ENCODE measurements at regions not wholly inside any gene's neighbourhood (a gene's known extent, or its start where the extent isn't known, plus 50 kb on each side); places are given as distances from the start of the nearest gene placed in this dataset.

- Mint-ChIP-seq H3K36me3 (no peaks in the 10 kb centered on the region), H3K27me3 (peaks cover 2% of the 10 kb centered on the region), H3K9me3 (no peaks in the 10 kb centered on the region), H3K27ac (no peak overlapping the region), H3K4me1 (no peaks in the 10 kb centered on the region), H3K4me3 (no peak overlapping the region)
- DNase-seq (no peak), ATAC-seq (ENCODE audit: low read depth) (no peak)
- POLR2A ChIA-PET, result no interaction called here
Observed at GRCh38 chr3:118766306-118766669, 268.4 kb downstream of the IGSF11 start.

GRCh38 chr3:118772036-118772435 is 262.6 kb downstream of the IGSF11 start:
- Mint-ChIP-seq H3K36me3 (no peaks in the 10 kb centered on the region), H3K4me1 (no peaks in the 10 kb centered on the region), H3K4me3 (no peak overlapping the region), H3K27ac (no peak overlapping the region), H3K27me3 (no peaks in the 10 kb centered on the region), H3K9me3 (no peaks in the 10 kb centered on the region)
- POLR2A ChIA-PET, result no interaction called here
- DNase-seq (no peak), ATAC-seq (ENCODE audit: low read depth) (no peak)

GRCh38 chr3:118772547-118773011 is 262.1 kb downstream of the IGSF11 start:
- ATAC-seq (ENCODE audit: low read depth) (no peak), DNase-seq (no peak)
- H3K36me3 Mint-ChIP-seq, result no peaks in the 10 kb centered on the region
- POLR2A ChIA-PET, result no interaction called here
- H3K4me3 Mint-ChIP-seq, result no peak overlapping the region
- H3K4me1 Mint-ChIP-seq, result no peaks in the 10 kb centered on the region
- no peak overlapping the region for H3K27ac Mint-ChIP-seq
- H3K9me3 Mint-ChIP-seq, result no peaks in the 10 kb centered on the region
- no peaks in the 10 kb centered on the region for H3K27me3 Mint-ChIP-seq

- ATAC-seq (ENCODE audit: low read depth), result no peak
- POLR2A ChIA-PET, result no interaction called here
Observed at GRCh38 chr3:118775021-118775420, 259.6 kb downstream of the IGSF11 start.

GRCh38 chr3:118778201-118778600 is 256.4 kb downstream of the IGSF11 start:
- DNase-seq (no peak), ATAC-seq (ENCODE audit: low read depth) (no peak)
- Mint-ChIP-seq H3K4me1 (no peaks in the 10 kb centered on the region), H3K36me3 (no peaks in the 10 kb centered on the region), H3K9me3 (no peaks in the 10 kb centered on the region), H3K27ac (no peak overlapping the region), H3K27me3 (peaks cover 7% of the 10 kb centered on the region), H3K4me3 (no peak overlapping the region)
- POLR2A ChIA-PET, result no interaction called here

More at GRCh38 chr3:118775021-118775420, 259.6 kb downstream of the IGSF11 start:
- Mint-ChIP-seq H3K36me3 (no peaks in the 10 kb centered on the region), H3K27ac (no peak overlapping the region), H3K4me1 (no peaks in the 10 kb centered on the region), H3K9me3 (no peaks in the 10 kb centered on the region), H3K27me3 (no peaks in the 10 kb centered on the region), H3K4me3 (no peak overlapping the region)
- DNase-seq, result no peak

- H3K9me3 Mint-ChIP-seq, result no peaks in the 10 kb centered on the region
- no peak overlapping the region for H3K27ac Mint-ChIP-seq
- no peaks in the 10 kb centered on the region for H3K36me3 Mint-ChIP-seq
- POLR2A ChIA-PET, result no interaction called here
- DNase-seq, result no peak
- ATAC-seq (ENCODE audit: low read depth), result no peak
- H3K27me3 Mint-ChIP-seq, result peaks cover 11% of the 10 kb centered on the region
- no peak overlapping the region for H3K4me3 Mint-ChIP-seq
- H3K4me1 Mint-ChIP-seq, result no peaks in the 10 kb centered on the region
Observed at GRCh38 chr3:118781232-118781631, 253.4 kb downstream of the IGSF11 start.

- DNase-seq (no peak), ATAC-seq (ENCODE audit: low read depth) (no peak)
- Mint-ChIP-seq H3K27ac (no peak overlapping the region), H3K4me1 (no peaks in the 10 kb centered on the region), H3K9me3 (no peaks in the 10 kb centered on the region), H3K4me3 (no peak overlapping the region), H3K36me3 (no peaks in the 10 kb centered on the region), H3K27me3 (peaks cover 11% of the 10 kb centered on the region)
- POLR2A ChIA-PET, result no interaction called here
Observed at GRCh38 chr3:118781839-118782238, 252.8 kb downstream of the IGSF11 start.

GRCh38 chr3:118782755-118783202 is 251.9 kb downstream of the IGSF11 start:
- DNase-seq (no peak), ATAC-seq (ENCODE audit: low read depth) (no peak)
- H3K4me1 Mint-ChIP-seq, result no peaks in the 10 kb centered on the region
- POLR2A ChIA-PET, result no interaction called here
- no peak overlapping the region for H3K27ac Mint-ChIP-seq
- H3K27me3 Mint-ChIP-seq, result peaks cover 14% of the 10 kb centered on the region
- H3K4me3 Mint-ChIP-seq, result no peak overlapping the region
- no peaks in the 10 kb centered on the region for H3K9me3 Mint-ChIP-seq
- H3K36me3 Mint-ChIP-seq, result no peaks in the 10 kb centered on the region

GRCh38 chr3:118785415-118785814 is 249.2 kb downstream of the IGSF11 start:
- H3K4me3 Mint-ChIP-seq, result no peak overlapping the region
- no peaks in the 10 kb centered on the region for H3K9me3 Mint-ChIP-seq
- POLR2A ChIA-PET, result no interaction called here
- DNase-seq, result no peak
- no peaks in the 10 kb centered on the region for H3K36me3 Mint-ChIP-seq
- H3K27ac Mint-ChIP-seq, result no peak overlapping the region
- no peaks in the 10 kb centered on the region for H3K4me1 Mint-ChIP-seq
- ATAC-seq (ENCODE audit: low read depth), result no peak
- H3K27me3 Mint-ChIP-seq, result peaks cover 16% of the 10 kb centered on the region

- Mint-ChIP-seq H3K4me3 (no peak overlapping the region), H3K9me3 (no peaks in the 10 kb centered on the region), H3K27ac (no peak overlapping the region), H3K36me3 (no peaks in the 10 kb centered on the region), H3K27me3 (peaks cover 9% of the 10 kb centered on the region), H3K4me1 (no peaks in the 10 kb centered on the region)
- ATAC-seq (ENCODE audit: low read depth) (no peak), DNase-seq (no peak)
- POLR2A ChIA-PET, result no interaction called here
Observed at GRCh38 chr3:118791246-118791645, 243.4 kb downstream of the IGSF11 start.

GRCh38 chr3:118792191-118792590 is 242.5 kb downstream of the IGSF11 start:
- H3K9me3 Mint-ChIP-seq, result no peaks in the 10 kb centered on the region
- no peak overlapping the region for H3K4me3 Mint-ChIP-seq

GRCh38 chr3:118793176-118793575 is 241.5 kb downstream of the IGSF11 start:
- Mint-ChIP-seq H3K27ac (no peak overlapping the region), H3K4me1 (no peaks in the 10 kb centered on the region), H3K9me3 (no peaks in the 10 kb centered on the region), H3K4me3 (no peak overlapping the region), H3K36me3 (no peaks in the 10 kb centered on the region), H3K27me3 (peaks cover 6% of the 10 kb centered on the region)
- ATAC-seq (ENCODE audit: low read depth) (no peak), DNase-seq (no peak)
- POLR2A ChIA-PET, result no interaction called here

More at GRCh38 chr3:118792191-118792590, 242.5 kb downstream of the IGSF11 start:
- Mint-ChIP-seq H3K27me3 (peaks cover 9% of the 10 kb centered on the region), H3K4me1 (no peaks in the 10 kb centered on the region), H3K27ac (no peak overlapping the region), H3K36me3 (no peaks in the 10 kb centered on the region)
- ATAC-seq (ENCODE audit: low read depth) (no peak), DNase-seq (no peak)
- POLR2A ChIA-PET, result no interaction called here

- Mint-ChIP-seq H3K9me3 (no peaks in the 10 kb centered on the region), H3K4me1 (no peaks in the 10 kb centered on the region), H3K27me3 (peaks cover 2% of the 10 kb centered on the region), H3K4me3 (no peak overlapping the region), H3K36me3 (no peaks in the 10 kb centered on the region), H3K27ac (no peak overlapping the region)
- POLR2A ChIA-PET, result no interaction called here
- DNase-seq, result no peak
- ATAC-seq (ENCODE audit: low read depth), result no peak
Observed at GRCh38 chr3:118799303-118799702, 235.3 kb downstream of the IGSF11 start.

GRCh38 chr3:118801899-118802298 is 232.7 kb downstream of the IGSF11 start:
- Mint-ChIP-seq H3K4me3 (no peak overlapping the region), H3K27ac (no peak overlapping the region), H3K36me3 (no peaks in the 10 kb centered on the region), H3K27me3 (peaks cover 4% of the 10 kb centered on the region), H3K9me3 (no peaks in the 10 kb centered on the region), H3K4me1 (no peaks in the 10 kb centered on the region)
- POLR2A ChIA-PET, result no interaction called here
- DNase-seq (no peak), ATAC-seq (ENCODE audit: low read depth) (no peak)
